ENCODE measurements at regions not wholly inside any gene's neighbourhood (a gene's known extent, or its start where the extent isn't known, plus 50 kb on each side); places are given as distances from the start of the nearest gene placed in this dataset.

- Mint-ChIP-seq H3K27ac (ENCODE audit: unreplicated experiment) (no peak overlapping the region), H3K4me1 (ENCODE audit: unreplicated experiment) (peaks cover 17% of the 10 kb centered on the region), H3K9me3 (ENCODE audit: unreplicated experiment) (no peaks in the 10 kb centered on the region), H3K27me3 (ENCODE audit: unreplicated experiment) (no peaks in the 10 kb centered on the region), H3K4me3 (ENCODE audit: unreplicated experiment) (no peak overlapping the region), H3K36me3 (ENCODE audit: low read depth, unreplicated experiment) (no peaks in the 10 kb centered on the region)
- TF ChIP-seq, protein P1, sequence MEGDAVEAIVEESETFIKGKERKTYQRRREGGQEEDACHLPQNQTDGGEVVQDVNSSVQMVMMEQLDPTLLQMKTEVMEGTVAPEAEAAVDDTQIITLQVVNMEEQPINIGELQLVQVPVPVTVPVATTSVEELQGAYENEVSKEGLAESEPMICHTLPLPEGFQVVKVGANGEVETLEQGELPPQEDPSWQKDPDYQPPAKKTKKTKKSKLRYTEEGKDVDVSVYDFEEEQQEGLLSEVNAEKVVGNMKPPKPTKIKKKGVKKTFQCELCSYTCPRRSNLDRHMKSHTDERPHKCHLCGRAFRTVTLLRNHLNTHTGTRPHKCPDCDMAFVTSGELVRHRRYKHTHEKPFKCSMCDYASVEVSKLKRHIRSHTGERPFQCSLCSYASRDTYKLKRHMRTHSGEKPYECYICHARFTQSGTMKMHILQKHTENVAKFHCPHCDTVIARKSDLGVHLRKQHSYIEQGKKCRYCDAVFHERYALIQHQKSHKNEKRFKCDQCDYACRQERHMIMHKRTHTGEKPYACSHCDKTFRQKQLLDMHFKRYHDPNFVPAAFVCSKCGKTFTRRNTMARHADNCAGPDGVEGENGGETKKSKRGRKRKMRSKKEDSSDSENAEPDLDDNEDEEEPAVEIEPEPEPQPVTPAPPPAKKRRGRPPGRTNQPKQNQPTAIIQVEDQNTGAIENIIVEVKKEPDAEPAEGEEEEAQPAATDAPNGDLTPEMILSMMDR (IDR thresholded peaks at IDR 0.05; ENCODE audit: unreplicated experiment) = no peak
- no peak for DNase-seq (ENCODE audit: low spot score)
Observed at GRCh38 chr5:21680196-21680595, 1172.9 kb downstream of the CDH12 start.

- H3K9me3 Mint-ChIP-seq (ENCODE audit: unreplicated experiment) = no peaks in the 10 kb centered on the region
- peaks cover 17% of the 10 kb centered on the region for H3K4me1 Mint-ChIP-seq (ENCODE audit: unreplicated experiment)
- no peaks in the 10 kb centered on the region for H3K36me3 Mint-ChIP-seq (ENCODE audit: low read depth, unreplicated experiment)
- no peak for DNase-seq (ENCODE audit: low spot score)
- H3K4me3 Mint-ChIP-seq (ENCODE audit: unreplicated experiment) = no peak overlapping the region
- H3K27ac Mint-ChIP-seq (ENCODE audit: unreplicated experiment) = peak overlapping the region; percentile 79
- TF ChIP-seq, protein P1 (IDR thresholded peaks at IDR 0.05; ENCODE audit: unreplicated experiment) = no peak
- no peaks in the 10 kb centered on the region for H3K27me3 Mint-ChIP-seq (ENCODE audit: unreplicated experiment)
Observed at GRCh38 chr5:21678526-21678925, 1174.6 kb downstream of the CDH12 start.

- DNase-seq (ENCODE audit: low spot score) = no peak
- Mint-ChIP-seq H3K27me3 (ENCODE audit: unreplicated experiment) (no peaks in the 10 kb centered on the region), H3K4me3 (ENCODE audit: unreplicated experiment) (no peak overlapping the region), H3K27ac (ENCODE audit: unreplicated experiment) (no peak overlapping the region), H3K9me3 (ENCODE audit: unreplicated experiment) (no peaks in the 10 kb centered on the region), H3K36me3 (ENCODE audit: low read depth, unreplicated experiment) (no peaks in the 10 kb centered on the region), H3K4me1 (ENCODE audit: unreplicated experiment) (peaks cover under 1% of the 10 kb centered on the region)
- TF ChIP-seq, protein P1 (IDR thresholded peaks at IDR 0.05; ENCODE audit: unreplicated experiment) = no peak
Observed at GRCh38 chr5:21672911-21673310, 1180.2 kb downstream of the CDH12 start.

GRCh38 chr5:21672360-21672759 lies 1180.8 kb downstream of the CDH12 start:
- H3K9me3 Mint-ChIP-seq (ENCODE audit: unreplicated experiment) = no peaks in the 10 kb centered on the region
- no peaks in the 10 kb centered on the region for H3K4me1 Mint-ChIP-seq (ENCODE audit: unreplicated experiment)
- TF ChIP-seq, protein P1 (IDR thresholded peaks at IDR 0.05; ENCODE audit: unreplicated experiment) = no peak
- no peaks in the 10 kb centered on the region for H3K27me3 Mint-ChIP-seq (ENCODE audit: unreplicated experiment)
- H3K36me3 Mint-ChIP-seq (ENCODE audit: low read depth, unreplicated experiment) = no peaks in the 10 kb centered on the region
- no peak for DNase-seq (ENCODE audit: low spot score)
- no peak overlapping the region for H3K4me3 Mint-ChIP-seq (ENCODE audit: unreplicated experiment)
- no peak overlapping the region for H3K27ac Mint-ChIP-seq (ENCODE audit: unreplicated experiment)

DNA sequence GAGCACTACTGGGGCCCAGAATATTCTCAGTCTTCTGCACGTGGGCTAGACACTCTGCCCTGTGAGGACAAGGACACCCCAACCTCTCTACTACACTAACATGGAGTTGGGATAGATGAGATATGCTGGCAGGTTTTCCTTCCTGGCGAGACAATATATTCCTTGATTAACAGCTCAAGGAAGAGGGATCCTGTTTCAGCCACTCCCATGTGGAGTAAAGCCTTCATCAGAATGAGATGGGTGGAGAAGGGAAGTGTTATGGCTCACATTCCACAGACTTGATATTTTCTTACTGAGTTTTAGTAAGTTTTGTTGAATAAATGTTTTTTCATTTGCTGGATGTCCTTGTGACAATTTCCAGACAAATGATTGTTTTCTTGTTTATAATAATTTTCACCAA lies 1187.6 kb downstream of the CDH12 start:
- Mint-ChIP-seq H3K27me3 (ENCODE audit: unreplicated experiment) (peaks cover 1% of the 10 kb centered on the region), H3K9me3 (ENCODE audit: unreplicated experiment) (no peaks in the 10 kb centered on the region), H3K36me3 (ENCODE audit: low read depth, unreplicated experiment) (no peaks in the 10 kb centered on the region), H3K4me3 (ENCODE audit: unreplicated experiment) (no peak overlapping the region), H3K4me1 (ENCODE audit: unreplicated experiment) (no peaks in the 10 kb centered on the region), H3K27ac (ENCODE audit: unreplicated experiment) (no peak overlapping the region)
- TF ChIP-seq, protein P1 (IDR thresholded peaks at IDR 0.05; ENCODE audit: unreplicated experiment) = no peak
- DNase-seq (ENCODE audit: low spot score) = no peak
